Testis (tissue), 2 donors: ENCODE measurements at regions not wholly inside any gene's neighbourhood (a gene's known extent, or its start where the extent isn't known, plus 50 kb on each side); places are given as distances from the start of the nearest gene placed in this dataset.

ENCODE experiments used
- DNase-seq: peaks from one replicate; pipeline ENCODE4 v3.0.0-alpha.2; 2019
- H3K27ac ChIP-seq, 2 donors: fragments of 200-600 bp; sonication (generic); one replicate each; pipeline ENCODE4 v1.5.1; 2019
- H3K27me3 ChIP-seq: fragments of 200-600 bp; sonication (generic); one replicate; pipeline ENCODE4 v1.5.1; 2019
- H3K36me3 ChIP-seq: fragments of 200-600 bp; sonication (generic); one replicate; pipeline ENCODE4 v1.5.1; 2017; ENCODE audit warnings: low read depth; ENCODE audit errors: missing control alignments
- H3K4me1 ChIP-seq: fragments of 200-600 bp; sonication (generic); one replicate; pipeline ENCODE4 v1.5.1; 2019
- H3K4me3 ChIP-seq, 2 donors: fragments of 200-600 bp; sonication (generic); one replicate each; pipeline ENCODE4 v1.5.1; 2017 to 2019
- H3K9me3 ChIP-seq: fragments of 200-600 bp; sonication (generic); one replicate; pipeline ENCODE4 v1.5.1; 2017
- POLR2A ChIP-seq: fragments of 450-650 bp; IDR thresholded peaks from one replicate; pipeline ENCODE4 v1.6.1; 2017; ENCODE audit warnings: antibody characterized with exemption, mild to moderate bottlenecking, moderate library complexity
- WGBS, 2 donors: methylation state at CpG; one replicate each; pipeline ENCODE4 v1.1.5; 2018; 5-methylcytosine and 5-hydroxymethylcytosine counted together
- intact Hi-C: fragments of 100-400 bp; cut with DNase I; formaldehyde crosslinking; loops from one replicate; pipeline ENCODE4 v1.15.1; 2023; ENCODE audit warnings: low total_unique reads
- TF ChIP-seq, protein P1 (sequence below), 3 experiments: fragments of 450-650 bp in 2 of 3; fragments of 200-600 bp in 1 of 3; sonication (generic) in 1 of 3; IDR thresholded peaks; one replicate each; pipeline ENCODE4 v1.5.1; 2016 to 2019; ENCODE audit warnings: antibody characterized with exemption in 3 of 3, mild to moderate bottlenecking in 2 of 3, moderate library complexity in 1 of 3

GRCh38 chr6:143575901-143576426 is 64.4 kb upstream of the FUCA2 start:
- no peaks in the 10 kb centered on the region for H3K27me3 ChIP-seq
- H3K27ac ChIP-seq: peak overlapping the region in 1 of 2 donors; percentile 47
- TF ChIP-seq, protein P1, sequence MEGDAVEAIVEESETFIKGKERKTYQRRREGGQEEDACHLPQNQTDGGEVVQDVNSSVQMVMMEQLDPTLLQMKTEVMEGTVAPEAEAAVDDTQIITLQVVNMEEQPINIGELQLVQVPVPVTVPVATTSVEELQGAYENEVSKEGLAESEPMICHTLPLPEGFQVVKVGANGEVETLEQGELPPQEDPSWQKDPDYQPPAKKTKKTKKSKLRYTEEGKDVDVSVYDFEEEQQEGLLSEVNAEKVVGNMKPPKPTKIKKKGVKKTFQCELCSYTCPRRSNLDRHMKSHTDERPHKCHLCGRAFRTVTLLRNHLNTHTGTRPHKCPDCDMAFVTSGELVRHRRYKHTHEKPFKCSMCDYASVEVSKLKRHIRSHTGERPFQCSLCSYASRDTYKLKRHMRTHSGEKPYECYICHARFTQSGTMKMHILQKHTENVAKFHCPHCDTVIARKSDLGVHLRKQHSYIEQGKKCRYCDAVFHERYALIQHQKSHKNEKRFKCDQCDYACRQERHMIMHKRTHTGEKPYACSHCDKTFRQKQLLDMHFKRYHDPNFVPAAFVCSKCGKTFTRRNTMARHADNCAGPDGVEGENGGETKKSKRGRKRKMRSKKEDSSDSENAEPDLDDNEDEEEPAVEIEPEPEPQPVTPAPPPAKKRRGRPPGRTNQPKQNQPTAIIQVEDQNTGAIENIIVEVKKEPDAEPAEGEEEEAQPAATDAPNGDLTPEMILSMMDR (IDR thresholded peaks at IDR 0.05): no peak
- TF ChIP-seq POLR2A: no peak
- 53 to 63% methylated on average over 6 of the region's 6 CpGs for WGBS, 2 donors
- intact Hi-C loops: no loop called here
- H3K36me3 ChIP-seq: no peaks in the 10 kb centered on the region
- H3K4me1 ChIP-seq: no peaks in the 10 kb centered on the region
- H3K4me3 ChIP-seq: no peak overlapping the region
- DNase-seq: no peak
- no peaks in the 10 kb centered on the region for H3K9me3 ChIP-seq

GRCh38 chr6:143575440-143575839 is 63.9 kb upstream of the FUCA2 start:
- Histone ChIP-seq H3K9me3 (no peaks in the 10 kb centered on the region), H3K27me3 (no peaks in the 10 kb centered on the region), H3K4me1 (no peaks in the 10 kb centered on the region), H3K4me3 (no peak overlapping the region), H3K27ac (peak overlapping the region in 1 of 2 donors; percentile 47), H3K36me3 (no peaks in the 10 kb centered on the region)
- WGBS, 2 donors: 16 to 17% methylated on average over 5 of the region's 5 CpGs
- no peak for TF ChIP-seq POLR2A
- TF ChIP-seq, protein P1 (IDR thresholded peaks at IDR 0.05): peak; percentile 84 to 96 (median 85)
- intact Hi-C loops: no loop called here
- peak; percentile 75 for DNase-seq

DNA sequence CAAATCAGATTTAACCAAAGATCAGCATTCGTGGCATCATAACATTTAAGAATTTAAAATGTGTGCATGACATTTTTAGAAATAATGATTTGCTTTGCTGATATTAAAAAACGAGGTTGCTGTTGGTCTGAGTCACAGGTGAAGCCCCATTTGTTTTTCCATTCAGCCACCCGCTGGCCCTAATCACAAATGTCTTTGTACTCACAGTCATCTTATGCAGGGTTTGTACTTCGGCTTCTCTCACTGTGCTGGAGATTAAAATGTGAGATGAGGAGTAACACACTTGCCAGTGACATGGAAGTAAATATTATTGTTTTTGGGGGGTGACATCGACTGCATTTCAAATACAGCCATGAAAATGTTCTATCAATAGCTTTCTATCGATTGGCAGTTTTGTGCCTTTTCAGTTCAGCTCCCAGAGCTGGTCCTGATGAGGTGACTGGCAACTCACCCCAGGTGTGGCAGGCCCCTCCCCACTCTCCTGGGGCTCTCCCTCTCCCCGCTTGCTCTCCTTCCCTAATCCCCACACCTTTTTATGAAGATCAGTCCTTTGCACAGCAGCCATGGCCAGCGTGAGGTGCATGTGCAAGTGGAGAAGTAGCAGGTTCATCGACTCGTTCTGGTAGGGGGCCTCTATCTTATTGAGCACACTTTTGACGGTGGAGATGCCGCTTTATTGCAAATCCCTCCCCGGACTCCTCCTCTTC is 58.8 kb upstream of the FUCA2 start:
- intact Hi-C loops: loop anchor here (5.0 kb wide), 1 partner anchor 442 kb away; no protein-coding TSS in a partner anchor
- TF ChIP-seq POLR2A: no peak
- TF ChIP-seq, protein P1 (IDR thresholded peaks at IDR 0.05): no peak
- DNase-seq: no peak
- H3K27ac ChIP-seq: no peak overlapping the region
- no peaks in the 10 kb centered on the region for H3K36me3 ChIP-seq
- no peaks in the 10 kb centered on the region for H3K9me3 ChIP-seq
- 80 to 87% methylated on average over 13 of the region's 13 CpGs for WGBS, 2 donors
- no peak overlapping the region for H3K4me3 ChIP-seq
- no peaks in the 10 kb centered on the region for H3K4me1 ChIP-seq
- no peaks in the 10 kb centered on the region for H3K27me3 ChIP-seq

DNA sequence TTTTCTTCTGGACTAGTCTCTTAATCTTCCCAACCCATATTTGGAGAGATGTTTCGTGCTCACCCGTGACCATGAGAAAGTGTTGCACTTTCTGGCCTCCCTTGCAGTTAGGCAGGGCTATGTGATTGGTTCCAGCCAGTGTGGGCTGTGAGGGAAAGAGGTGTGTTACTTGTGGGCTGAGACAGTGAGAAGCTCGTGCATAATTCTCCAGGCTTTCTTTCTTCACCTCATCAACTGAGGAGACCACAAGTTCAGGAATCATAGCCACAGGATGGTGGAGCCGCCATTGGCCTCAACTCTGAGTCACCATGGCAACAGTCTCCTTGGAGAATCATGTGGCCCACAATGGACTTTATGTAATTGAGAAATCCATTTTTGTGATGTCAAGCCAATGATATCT is 57.5 kb upstream of the FUCA2 start:
- Histone ChIP-seq H3K27me3 (no peaks in the 10 kb centered on the region), H3K4me1 (no peaks in the 10 kb centered on the region), H3K36me3 (no peaks in the 10 kb centered on the region), H3K27ac (no peak overlapping the region), H3K4me3 (no peak overlapping the region), H3K9me3 (no peaks in the 10 kb centered on the region)
- WGBS, 2 donors: 70 to 73% methylated on average over 4 of the region's 4 CpGs
- peak; percentile 24 for DNase-seq
- TF ChIP-seq, protein P1 (IDR thresholded peaks at IDR 0.05): no peak
- TF ChIP-seq POLR2A: no peak
- intact Hi-C loops: no loop called here
